GM12874 (cell line): ENCODE measurements at regions not wholly inside any gene's neighbourhood (a gene's known extent, or its start where the extent isn't known, plus 50 kb on each side); places are given as distances from the start of the nearest gene placed in this dataset.

Source experiments
- CTCF ChIP-seq: IDR thresholded peaks from 2 replicates; pipeline ENCODE4 v1.5.1; 2011; ENCODE audit warnings: low read depth, mild to moderate bottlenecking, control low read depth, low read length, moderate library complexity; ENCODE audit not compliant: insufficient read depth

GRCh38 chr2:160925956-160926355 is 234.3 kb upstream of the TANK start:
- no peak for TF ChIP-seq CTCF

GRCh38 chr2:160927324-160927723 is 232.9 kb upstream of the TANK start:
- no peak for TF ChIP-seq CTCF

- no peak for TF ChIP-seq CTCF
These were observed 231.3 kb upstream of the TANK start for GRCh38 chr2:160928854-160929301.

GRCh38 chr2:160931531-160931930 is 228.7 kb upstream of the TANK start:
- TF ChIP-seq CTCF: no peak

GRCh38 chr2:160932960-160933359 is 227.3 kb upstream of the TANK start:
- no peak for TF ChIP-seq CTCF

- no peak for TF ChIP-seq CTCF
These were observed 226.0 kb upstream of the TANK start for GRCh38 chr2:160934263-160934662.

- TF ChIP-seq CTCF: no peak
These were observed 225.2 kb upstream of the TANK start for GRCh38 chr2:160934991-160935390.
